Adrenal gland (tissue), 5 donors: ENCODE measurements at regions not wholly inside any gene's neighbourhood (a gene's known extent, or its start where the extent isn't known, plus 50 kb on each side); places are given as distances from the start of the nearest gene placed in this dataset.

Experiments used
- POLR2A ChIP-seq, 2 donors: fragments of 450-650 bp; IDR thresholded peaks; one replicate each; pipeline ENCODE4 v1.6.1; 2017; ENCODE audit warnings: antibody characterized with exemption in 2 of 2, mild to moderate bottlenecking in 2 of 2, moderate library complexity in 1 of 2
- TF ChIP-seq, protein P1 (sequence below), 6 experiments: fragments of 450-650 bp in 4 of 6; fragments of 200-600 bp in 2 of 6; sonication (generic) in 1 of 6; IDR thresholded peaks; 1 replicate in 5 of 6; 2 replicates in 1 of 6; pipeline versions ENCODE4 v1.5.1 to v1.8.0; 2016 to 2021; ENCODE audit warnings: antibody characterized with exemption in 6 of 6, mild to moderate bottlenecking in 2 of 6, moderate library complexity in 1 of 6
- donor health status: DM: no; HTN: no; CAD: no.

DNA sequence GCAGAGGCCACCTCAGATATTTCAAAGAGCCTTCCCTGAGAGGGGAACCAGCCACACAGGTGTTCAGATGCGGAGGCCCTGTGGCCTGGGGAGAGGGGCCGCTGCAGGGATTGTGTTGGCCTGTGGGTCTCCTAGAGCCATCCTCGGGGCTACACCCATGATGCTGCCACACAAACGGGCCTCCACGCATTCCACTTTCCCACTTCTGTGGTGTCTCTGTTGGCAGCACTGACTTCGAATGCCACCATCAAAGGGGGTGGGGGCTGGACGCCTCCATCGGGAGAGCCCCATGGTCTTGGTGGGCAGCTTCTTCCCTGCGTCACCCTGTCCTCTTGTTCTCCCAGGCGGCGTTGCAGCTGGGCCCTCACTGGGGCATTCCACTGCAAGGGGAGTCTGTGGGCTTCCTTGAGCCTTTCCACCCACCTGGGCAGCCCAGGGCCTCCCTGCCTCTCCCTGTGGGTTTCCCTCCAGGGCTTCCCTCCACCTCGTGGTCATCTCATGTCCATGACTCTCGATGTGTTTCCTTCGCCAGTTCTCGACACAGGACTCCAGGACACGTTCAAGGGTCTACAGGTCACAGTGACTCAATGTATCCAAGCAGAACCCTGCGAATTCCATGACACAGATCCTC, 145.5 kb downstream of the ERMARD start:
- TF ChIP-seq, protein P1, sequence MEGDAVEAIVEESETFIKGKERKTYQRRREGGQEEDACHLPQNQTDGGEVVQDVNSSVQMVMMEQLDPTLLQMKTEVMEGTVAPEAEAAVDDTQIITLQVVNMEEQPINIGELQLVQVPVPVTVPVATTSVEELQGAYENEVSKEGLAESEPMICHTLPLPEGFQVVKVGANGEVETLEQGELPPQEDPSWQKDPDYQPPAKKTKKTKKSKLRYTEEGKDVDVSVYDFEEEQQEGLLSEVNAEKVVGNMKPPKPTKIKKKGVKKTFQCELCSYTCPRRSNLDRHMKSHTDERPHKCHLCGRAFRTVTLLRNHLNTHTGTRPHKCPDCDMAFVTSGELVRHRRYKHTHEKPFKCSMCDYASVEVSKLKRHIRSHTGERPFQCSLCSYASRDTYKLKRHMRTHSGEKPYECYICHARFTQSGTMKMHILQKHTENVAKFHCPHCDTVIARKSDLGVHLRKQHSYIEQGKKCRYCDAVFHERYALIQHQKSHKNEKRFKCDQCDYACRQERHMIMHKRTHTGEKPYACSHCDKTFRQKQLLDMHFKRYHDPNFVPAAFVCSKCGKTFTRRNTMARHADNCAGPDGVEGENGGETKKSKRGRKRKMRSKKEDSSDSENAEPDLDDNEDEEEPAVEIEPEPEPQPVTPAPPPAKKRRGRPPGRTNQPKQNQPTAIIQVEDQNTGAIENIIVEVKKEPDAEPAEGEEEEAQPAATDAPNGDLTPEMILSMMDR (IDR thresholded peaks at IDR 0.05) = no peak
- TF ChIP-seq POLR2A (IDR thresholded peaks at IDR 0.05) = no peak
